PC-3 (cell line): ENCODE measurements at regions not wholly inside any gene's neighbourhood (a gene's known extent, or its start where the extent isn't known, plus 50 kb on each side); places are given as distances from the start of the nearest gene placed in this dataset.

Experiments
- EZH2 ChIP-seq: fragments of 300-600 bp; sonication (generic); IDR thresholded peaks from one replicate; pipeline ENCODE4 v1.6.1; 2017; ENCODE audit warnings: antibody characterized with exemption, mild to moderate bottlenecking, low read length; ENCODE audit not compliant: unreplicated experiment
- TF ChIP-seq, protein P1 (sequence below): fragments of 300-600 bp; sonication (generic); conservative IDR thresholded peaks from 2 replicates; pipeline ENCODE4 v1.5.1; 2017; ENCODE audit warnings: antibody characterized with exemption, low read depth, mild to moderate bottlenecking, low read length

DNA sequence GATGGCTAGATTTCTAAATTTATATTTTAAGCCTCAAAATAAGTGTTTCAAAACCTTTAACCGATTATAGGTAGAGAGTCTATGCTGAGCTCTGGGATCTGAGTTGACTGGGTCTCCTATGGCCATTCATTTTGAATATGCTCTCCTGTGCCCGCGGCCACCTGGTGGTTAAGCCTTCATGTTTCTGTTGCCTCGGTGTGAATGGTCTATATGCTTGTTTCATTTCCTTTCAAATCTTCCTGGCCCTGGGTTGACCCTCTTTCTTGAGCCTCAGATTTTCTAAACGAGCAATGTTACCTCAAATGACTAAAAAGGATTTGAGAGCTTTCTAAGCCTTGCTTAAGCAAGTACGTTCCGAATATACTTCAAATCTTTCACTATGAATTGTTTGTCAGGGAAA is 789.4 kb upstream of the KIRREL3 start:
- TF ChIP-seq, protein P1, sequence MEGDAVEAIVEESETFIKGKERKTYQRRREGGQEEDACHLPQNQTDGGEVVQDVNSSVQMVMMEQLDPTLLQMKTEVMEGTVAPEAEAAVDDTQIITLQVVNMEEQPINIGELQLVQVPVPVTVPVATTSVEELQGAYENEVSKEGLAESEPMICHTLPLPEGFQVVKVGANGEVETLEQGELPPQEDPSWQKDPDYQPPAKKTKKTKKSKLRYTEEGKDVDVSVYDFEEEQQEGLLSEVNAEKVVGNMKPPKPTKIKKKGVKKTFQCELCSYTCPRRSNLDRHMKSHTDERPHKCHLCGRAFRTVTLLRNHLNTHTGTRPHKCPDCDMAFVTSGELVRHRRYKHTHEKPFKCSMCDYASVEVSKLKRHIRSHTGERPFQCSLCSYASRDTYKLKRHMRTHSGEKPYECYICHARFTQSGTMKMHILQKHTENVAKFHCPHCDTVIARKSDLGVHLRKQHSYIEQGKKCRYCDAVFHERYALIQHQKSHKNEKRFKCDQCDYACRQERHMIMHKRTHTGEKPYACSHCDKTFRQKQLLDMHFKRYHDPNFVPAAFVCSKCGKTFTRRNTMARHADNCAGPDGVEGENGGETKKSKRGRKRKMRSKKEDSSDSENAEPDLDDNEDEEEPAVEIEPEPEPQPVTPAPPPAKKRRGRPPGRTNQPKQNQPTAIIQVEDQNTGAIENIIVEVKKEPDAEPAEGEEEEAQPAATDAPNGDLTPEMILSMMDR, result peak; percentile 62
- TF ChIP-seq EZH2, result no peak
